ENCODE measurements at regions not wholly inside any gene's neighbourhood (a gene's known extent, or its start where the extent isn't known, plus 50 kb on each side); places are given as distances from the start of the nearest gene placed in this dataset.

GRCh38 chr11:15758857-15759465 is 597.4 kb downstream of the SOX6 start:
- H3K27me3 ChIP-seq, result no peaks in the 10 kb centered on the region
- no peaks in the 10 kb centered on the region for H3K4me1 ChIP-seq (ENCODE audit: insufficient read depth)
- no peak overlapping the region for H2AFZ ChIP-seq
- H3K27ac ChIP-seq, result no peak overlapping the region
- H3K36me3 ChIP-seq (replicated peaks; ENCODE audit: insufficient read depth, low read depth), result no peaks in the 10 kb centered on the region
- no peak for TF ChIP-seq EZH2 (IDR thresholded peaks at IDR 0.05; ENCODE audit: borderline replicate concordance)
- TF ChIP-seq CTCF (IDR thresholded peaks at IDR 0.05; ENCODE audit: poor library complexity), result no peak
- no peak for TF ChIP-seq EZH2phosphoT487 (IDR thresholded peaks at IDR 0.05; ENCODE audit: low read depth, severe bottlenecking, unreplicated experiment)
- no peak overlapping the region for H3K4me2 ChIP-seq
- H3K9me2 ChIP-seq (replicated peaks; ENCODE audit: insufficient read depth), result no peaks in the 10 kb centered on the region
- H3K79me2 ChIP-seq, result no peaks in the 10 kb centered on the region
- no peak overlapping the region for H3K4me3 ChIP-seq
- DNase-seq (ENCODE audit: low spot score), result no peak
- H3K9me3 ChIP-seq (ENCODE audit: low read depth), result no peaks in the 10 kb centered on the region
- WGBS (ENCODE audit: low lambda C conversion rate, missing lambda C conversion rate), result 94% methylated on average over 10 of the region's 10 CpGs
- no peaks in the 10 kb centered on the region for H4K20me1 ChIP-seq (ENCODE audit: insufficient read depth, poor library complexity, severe bottlenecking)

DNA sequence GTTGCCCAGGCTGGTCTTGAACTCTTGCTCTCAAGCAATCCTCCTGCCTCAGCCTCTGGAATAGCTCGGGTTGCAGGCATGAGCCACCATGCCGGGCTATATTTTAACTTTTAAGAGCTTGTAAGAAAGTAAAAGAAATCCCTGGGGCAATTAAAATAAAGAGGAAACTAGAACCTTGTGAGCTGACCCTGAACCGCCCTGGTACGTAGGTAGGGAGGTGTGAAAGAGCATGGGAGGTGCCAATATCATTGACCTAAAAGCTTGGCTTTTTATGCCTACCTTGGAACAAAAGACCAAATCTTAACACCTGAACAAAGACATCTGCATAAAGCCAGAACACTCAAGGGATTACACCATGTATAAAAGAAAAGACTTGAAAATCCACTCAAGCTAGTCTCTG is 595.1 kb downstream of the SOX6 start:
- 94% methylated on average over 4 of the region's 4 CpGs for WGBS (ENCODE audit: low lambda C conversion rate, missing lambda C conversion rate)
- Histone ChIP-seq H3K36me3 (replicated peaks; ENCODE audit: insufficient read depth, low read depth) (no peaks in the 10 kb centered on the region), H3K27ac (no peak overlapping the region), H3K27me3 (no peaks in the 10 kb centered on the region), H3K9me2 (replicated peaks; ENCODE audit: insufficient read depth) (no peaks in the 10 kb centered on the region), H3K79me2 (no peaks in the 10 kb centered on the region), H2AFZ (no peak overlapping the region), H3K4me1 (ENCODE audit: insufficient read depth) (no peaks in the 10 kb centered on the region), H3K4me3 (no peak overlapping the region), H3K9me3 (ENCODE audit: low read depth) (no peaks in the 10 kb centered on the region), H3K4me2 (no peak overlapping the region), H4K20me1 (ENCODE audit: insufficient read depth, poor library complexity, severe bottlenecking) (no peaks in the 10 kb centered on the region)
- no peak for TF ChIP-seq CTCF (IDR thresholded peaks at IDR 0.05; ENCODE audit: poor library complexity)
- TF ChIP-seq EZH2 (IDR thresholded peaks at IDR 0.05; ENCODE audit: borderline replicate concordance), result no peak
- no peak for TF ChIP-seq EZH2phosphoT487 (IDR thresholded peaks at IDR 0.05; ENCODE audit: low read depth, severe bottlenecking, unreplicated experiment)
- DNase-seq (ENCODE audit: low spot score), result no peak

DNA sequence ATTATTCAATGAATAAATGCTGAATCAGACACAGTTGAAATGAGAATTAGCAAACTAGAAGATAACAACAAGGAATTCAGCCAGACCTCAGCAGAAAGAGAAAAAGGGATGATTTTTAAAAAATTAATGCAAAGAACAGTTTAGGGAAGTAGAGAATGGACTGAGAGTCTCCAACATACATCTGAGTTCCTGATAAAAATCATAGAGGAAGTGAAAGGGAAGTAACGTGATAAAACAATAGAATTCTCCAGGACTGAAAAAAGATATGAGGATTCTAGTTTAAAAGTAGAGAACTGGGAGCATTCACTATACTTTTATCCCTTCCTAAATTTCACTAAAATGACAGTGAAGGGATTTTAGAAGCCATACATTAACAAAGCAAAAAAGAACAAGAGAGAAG is 592.0 kb downstream of the SOX6 start:
- no peak for DNase-seq (ENCODE audit: low spot score)

More for the DNA sequence above, 592.0 kb downstream of the SOX6 start:
- Histone ChIP-seq H3K9me3 (ENCODE audit: low read depth) (no peaks in the 10 kb centered on the region), H3K27ac (no peak overlapping the region), H3K9me2 (replicated peaks; ENCODE audit: insufficient read depth) (no peaks in the 10 kb centered on the region), H3K79me2 (no peaks in the 10 kb centered on the region), H3K4me3 (no peak overlapping the region), H2AFZ (no peak overlapping the region), H3K4me1 (ENCODE audit: insufficient read depth) (peaks cover 12% of the 10 kb centered on the region), H3K27me3 (no peaks in the 10 kb centered on the region), H3K4me2 (no peak overlapping the region), H4K20me1 (ENCODE audit: insufficient read depth, poor library complexity, severe bottlenecking) (no peaks in the 10 kb centered on the region), H3K36me3 (replicated peaks; ENCODE audit: insufficient read depth, low read depth) (no peaks in the 10 kb centered on the region)
- no peak for TF ChIP-seq CTCF (IDR thresholded peaks at IDR 0.05; ENCODE audit: poor library complexity)
- TF ChIP-seq EZH2 (IDR thresholded peaks at IDR 0.05; ENCODE audit: borderline replicate concordance), result no peak
- no peak for TF ChIP-seq EZH2phosphoT487 (IDR thresholded peaks at IDR 0.05; ENCODE audit: low read depth, severe bottlenecking, unreplicated experiment)
- WGBS (ENCODE audit: low lambda C conversion rate, missing lambda C conversion rate), result 85% methylated on average over 1 of the region's 1 CpG
